AML-193 (cell line): ENCODE measurements at regions not wholly inside any gene's neighbourhood (a gene's known extent, or its start where the extent isn't known, plus 50 kb on each side); places are given as distances from the start of the nearest gene placed in this dataset.

ENCODE experiments used
- DNase-seq, 2 experiments: peaks; one replicate each; lab custom pipeline; 2025; lab: John Stamatoyannopoulos, UW

GRCh38 chr14:61130512-61131260 lies 149.6 kb downstream of the SLC38A6 start:
- no peak for DNase-seq

GRCh38 chr14:61129168-61129745 lies 148.2 kb downstream of the SLC38A6 start:
- DNase-seq = no peak

GRCh38 chr14:61128382-61129167 lies 147.5 kb downstream of the SLC38A6 start:
- DNase-seq = no peak

- no peak for DNase-seq
Measured at GRCh38 chr14:61126603-61127498, 145.8 kb downstream of the SLC38A6 start.

GRCh38 chr14:61125867-61126572 lies 145.0 kb downstream of the SLC38A6 start:
- DNase-seq = no peak

GRCh38 chr14:61125041-61125866 lies 144.2 kb downstream of the SLC38A6 start:
- DNase-seq = no peak

GRCh38 chr14:61122862-61123261 lies 141.8 kb downstream of the SLC38A6 start:
- DNase-seq = no peak

- DNase-seq = no peak
Measured at GRCh38 chr14:61121355-61121787, 140.3 kb downstream of the SLC38A6 start.

GRCh38 chr14:61120576-61120975 lies 139.5 kb downstream of the SLC38A6 start:
- no peak for DNase-seq

GRCh38 chr14:61119006-61119405 lies 138.0 kb downstream of the SLC38A6 start:
- DNase-seq = no peak

- no peak for DNase-seq
Measured at GRCh38 chr14:61116369-61116768, 135.3 kb downstream of the SLC38A6 start.

- DNase-seq = no peak
Measured at GRCh38 chr14:61113561-61114225, 132.6 kb downstream of the SLC38A6 start.

- DNase-seq = no peak
Measured at GRCh38 chr14:61112506-61112905, 131.5 kb downstream of the SLC38A6 start.

- DNase-seq = no peak
Measured at GRCh38 chr14:61111731-61112130, 130.7 kb downstream of the SLC38A6 start.

- no peak for DNase-seq
Measured at GRCh38 chr14:61111209-61111665, 130.2 kb downstream of the SLC38A6 start.

- no peak for DNase-seq
Measured at GRCh38 chr14:61110316-61111082, 129.5 kb downstream of the SLC38A6 start.

GRCh38 chr14:61109288-61109687 lies 128.2 kb downstream of the SLC38A6 start:
- DNase-seq = no peak

GRCh38 chr14:61108496-61109141 lies 127.6 kb downstream of the SLC38A6 start:
- no peak for DNase-seq
